HCT116 (cell line): ENCODE measurements at regions not wholly inside any gene's neighbourhood (a gene's known extent, or its start where the extent isn't known, plus 50 kb on each side); places are given as distances from the start of the nearest gene placed in this dataset.

Experiments used
- ATAC-seq: fragments of 200-7000 bp; cut with Tn5 transposase; 2 replicates; pipeline ENCODE4 v1.9.1; 2020; ENCODE audit warnings: mild to moderate bottlenecking, moderate library complexity
- BruUV-seq: library from RNA; stranded (reverse); fragments of 400-500 nt; replicated peaks from 2 replicates; lab custom pipeline; 2021; lab: Mats Ljungman, UMichigan
- CTCF ChIA-PET: fragments of 300-600 bp; sonication (Branson Sonifier 250); formaldehyde crosslinking; loops from one replicate; lab custom pipeline; 2021; ENCODE audit warnings: antibody characterized with exemption; lab: Charles Lee
- POLR2A ChIA-PET: fragments of 300-600, 350-600 bp; sonication (Branson Sonifier 250); formaldehyde crosslinking; loops from one replicate; lab custom pipeline; 2021; ENCODE audit warnings: antibody characterized with exemption; lab: Charles Lee
- RAD21 ChIA-PET, 2 experiments: fragments of 300-600 bp; sonication (Branson Sonifier 250); formaldehyde crosslinking; loops; one replicate each; lab custom pipeline; 2023; ENCODE audit warnings: low total read pairs in 2 of 2; ENCODE audit not compliant: uncharacterized antibody in 2 of 2, unreplicated experiment in 2 of 2, low non-redundant PET in 1 of 2; lab: Charles Lee
- DNase-seq: peaks from one replicate; pipeline ENCODE4 v3.0.0-alpha.2; 2010; ENCODE audit warnings: low read depth, low spot score
- H2AFZ ChIP-seq: fragments of 200-600 bp; shearing (Covaris generic), sonication (generic); 2 replicates; pipeline ENCODE4 v1.6.1; 2017; ENCODE audit warnings: low read depth, mixed run types, mixed read lengths, antibody characterized with exemption, low read length; ENCODE audit not compliant: poor library complexity, severe bottlenecking
- H3K27ac ChIP-seq: 2 replicates; pipeline ENCODE4 v1.5.1; 2012; ENCODE audit warnings: low read depth, low read length
- H3K27me3 ChIP-seq: fragments of 200-600 bp; sonication (generic); 2 replicates; pipeline ENCODE4 v1.6.1; 2016; ENCODE audit warnings: mixed run types, low read length, mixed read lengths; ENCODE audit not compliant: insufficient read depth
- H3K36me3 ChIP-seq, 2 experiments: fragments of 200-500 bp in 1 of 2; fragments of 200-600 bp in 1 of 2; sonication (Bioruptor generic) in 1 of 2; sonication (generic) in 1 of 2; 2 replicates each; pipeline versions ENCODE4 v1.5.1 to v1.6.1; 2014 to 2016; ENCODE audit warnings: low read length in 2 of 2, inconsistent platforms in 1 of 2, mixed read lengths in 1 of 2, mixed run types in 1 of 2; ENCODE audit not compliant: insufficient read depth in 2 of 2, control insufficient read depth in 1 of 2
- H3K4me1 ChIP-seq, 2 experiments: fragments of 200-600 bp in 1 of 2; sonication (generic) in 1 of 2; 2 replicates each; pipeline versions ENCODE4 v1.5.1 to v1.6.1; 2012 to 2017; ENCODE audit warnings: low read length in 2 of 2, inconsistent platforms in 1 of 2, mild to moderate bottlenecking in 1 of 2, mixed read lengths in 1 of 2, mixed run types in 1 of 2, moderate library complexity in 1 of 2; ENCODE audit not compliant: insufficient read depth in 2 of 2, control insufficient read depth in 1 of 2
- H3K4me2 ChIP-seq: fragments of 200-600 bp; sonication (generic); 2 replicates; pipeline ENCODE4 v1.6.1; 2017; ENCODE audit warnings: mixed run types, low read length, mixed read lengths
- H3K4me3 ChIP-seq, 2 experiments: fragments of 200-600 bp in 1 of 2; sonication (generic) in 1 of 2; replicated peaks in 1 of 2; 2 replicates each; pipeline ENCODE4 v1.5.1; 2011 to 2016; ENCODE audit warnings: low read length in 2 of 2, control low read depth in 1 of 2, low read depth in 1 of 2, mild to moderate bottlenecking in 1 of 2, mixed read lengths in 1 of 2, mixed run types in 1 of 2
- H3K79me2 ChIP-seq: fragments of 200-600 bp; sonication (generic); 2 replicates; pipeline ENCODE4 v1.6.1; 2017; ENCODE audit warnings: mild to moderate bottlenecking, mixed run types, low read length, moderate library complexity, mixed read lengths; ENCODE audit not compliant: insufficient read depth
- H3K9ac ChIP-seq: fragments of 200-600 bp; sonication (generic); 2 replicates; pipeline ENCODE4 v1.6.1; 2016; ENCODE audit warnings: low read length, mixed read lengths
- H3K9me2 ChIP-seq: fragments of 200-600 bp; sonication (generic), shearing (Covaris generic); 2 replicates; pipeline ENCODE4 v1.6.1; 2017; ENCODE audit warnings: mixed run types, mild to moderate bottlenecking, moderate library complexity; ENCODE audit not compliant: insufficient read depth
- H3K9me3 ChIP-seq, 2 experiments: fragments of 200-500 bp in 1 of 2; fragments of 200-600 bp in 1 of 2; sonication (Bioruptor generic) in 1 of 2; sonication (generic) in 1 of 2; 2 replicates each; pipeline ENCODE4 v1.6.1; 2014 to 2017; ENCODE audit warnings: low read length in 2 of 2, mixed read lengths in 2 of 2, inconsistent platforms in 1 of 2, low read depth in 1 of 2, mild to moderate bottlenecking in 1 of 2, mixed run types in 1 of 2, moderate library complexity in 1 of 2; ENCODE audit not compliant: control insufficient read depth in 1 of 2, insufficient read depth in 1 of 2
- H4K20me1 ChIP-seq: fragments of 200-600 bp; sonication (generic), shearing (Covaris generic); 2 replicates; pipeline ENCODE4 v1.6.1; 2017; ENCODE audit warnings: mixed run types, mild to moderate bottlenecking, moderate library complexity; ENCODE audit not compliant: insufficient read depth
- EGR1 ChIP-seq: IDR thresholded peaks from 2 replicates; pipeline ENCODE4 v1.6.1; 2012; ENCODE audit warnings: low read depth
- ELF1 ChIP-seq: IDR thresholded peaks from 2 replicates; pipeline ENCODE4 v1.6.1; 2012; ENCODE audit warnings: low read depth, borderline replicate concordance
- FOSL1 ChIP-seq: IDR thresholded peaks from 2 replicates; pipeline ENCODE4 v1.6.1; 2012; ENCODE audit warnings: low read depth
- JUND ChIP-seq: IDR thresholded peaks from 2 replicates; pipeline ENCODE4 v1.6.1; 2012
- POLR2A ChIP-seq: IDR thresholded peaks from 2 replicates; pipeline ENCODE4 v1.7.0; 2011; ENCODE audit warnings: borderline replicate concordance; ENCODE audit not compliant: insufficient read depth, insufficient read length; ENCODE audit errors: extremely low read depth
- RAD21 ChIP-seq: IDR thresholded peaks from 2 replicates; pipeline ENCODE4 v1.6.1; 2012; ENCODE audit warnings: low read depth, mild to moderate bottlenecking
- SP1 ChIP-seq: IDR thresholded peaks from 2 replicates; pipeline ENCODE4 v1.6.1; 2012; ENCODE audit warnings: low read depth
- SRF ChIP-seq: IDR thresholded peaks from 2 replicates; pipeline ENCODE4 v1.6.1; 2012; ENCODE audit warnings: low read depth
- intact Hi-C: fragments of 100-400 bp; cut with micrococcal nuclease; formaldehyde crosslinking; loops from 2 replicates; pipeline ENCODE4 v1.10.0; 2022
- TF ChIP-seq, protein P1 (sequence below), 3 experiments: fragments of 200-600 bp in 1 of 3; sonication (generic) in 1 of 3; IDR thresholded peaks in 2 of 3; conservative IDR thresholded peaks in 1 of 3; 2 replicates each; pipeline ENCODE4 v1.5.1; 2012 to 2017; ENCODE audit warnings: low read depth in 2 of 3, low read length in 2 of 3, antibody characterized with exemption in 1 of 3, borderline replicate concordance in 1 of 3, control low read depth in 1 of 3, mild to moderate bottlenecking in 1 of 3, mixed read lengths in 1 of 3, mixed run types in 1 of 3, moderate library complexity in 1 of 3; ENCODE audit not compliant: insufficient read depth in 1 of 3
- TF ChIP-seq, protein P2 (sequence below): IDR thresholded peaks from 2 replicates; pipeline ENCODE4 v1.6.1; 2012
- TF ChIP-seq, protein P3 (sequence below): IDR thresholded peaks from 2 replicates; pipeline ENCODE4 v1.6.1; 2012

DNA sequence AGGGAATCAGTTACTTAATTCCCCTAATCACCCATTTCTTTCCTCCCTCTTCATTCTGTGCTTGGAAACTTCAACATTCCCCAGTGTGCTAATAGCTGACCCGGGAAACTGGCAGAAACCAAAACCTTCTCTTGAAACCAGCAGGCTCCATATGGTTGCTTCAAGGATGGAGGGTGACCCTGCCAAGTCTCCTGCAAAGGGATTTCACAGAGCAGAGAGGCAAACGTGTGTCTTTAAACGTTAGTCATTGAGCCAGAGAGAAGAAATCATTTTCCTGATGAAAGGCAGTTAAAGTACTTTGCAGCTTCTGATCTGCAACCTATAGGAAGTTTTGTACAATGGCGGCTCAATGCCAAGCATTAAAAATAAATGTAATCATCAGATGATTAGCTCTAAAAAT, 220.9 kb downstream of the POU4F1 start:
- Histone ChIP-seq H4K20me1 (no peaks in the 10 kb centered on the region), H3K79me2 (no peaks in the 10 kb centered on the region), H3K36me3 (no peaks in the 10 kb centered on the region), H3K27ac (no peak overlapping the region), H3K9me2 (no peaks in the 10 kb centered on the region), H3K4me3 (no peak overlapping the region), H3K27me3 (no peaks in the 10 kb centered on the region), H3K4me2 (no peak overlapping the region), H3K9me3 (peaks cover 0 to 10% of the 10 kb centered on the region in 2 experiments; a peak in 2 of 4 replicates), H2AFZ (no peak overlapping the region), H3K4me1 (no peaks in the 10 kb centered on the region), H3K9ac (no peak overlapping the region)
- RAD21 ChIA-PET: no interaction called here
- ATAC-seq (no peak), DNase-seq (no peak)
- POLR2A ChIA-PET: no interaction called here
- intact Hi-C loops: no loop called here
- CTCF ChIA-PET: no interaction called here
- TF ChIP-seq JUND (no peak), EGR1 (no peak), SRF (no peak), SP1 (no peak), POLR2A (no peak), ELF1 (no peak), FOSL1 (no peak)
- TF ChIP-seq, protein P1, sequence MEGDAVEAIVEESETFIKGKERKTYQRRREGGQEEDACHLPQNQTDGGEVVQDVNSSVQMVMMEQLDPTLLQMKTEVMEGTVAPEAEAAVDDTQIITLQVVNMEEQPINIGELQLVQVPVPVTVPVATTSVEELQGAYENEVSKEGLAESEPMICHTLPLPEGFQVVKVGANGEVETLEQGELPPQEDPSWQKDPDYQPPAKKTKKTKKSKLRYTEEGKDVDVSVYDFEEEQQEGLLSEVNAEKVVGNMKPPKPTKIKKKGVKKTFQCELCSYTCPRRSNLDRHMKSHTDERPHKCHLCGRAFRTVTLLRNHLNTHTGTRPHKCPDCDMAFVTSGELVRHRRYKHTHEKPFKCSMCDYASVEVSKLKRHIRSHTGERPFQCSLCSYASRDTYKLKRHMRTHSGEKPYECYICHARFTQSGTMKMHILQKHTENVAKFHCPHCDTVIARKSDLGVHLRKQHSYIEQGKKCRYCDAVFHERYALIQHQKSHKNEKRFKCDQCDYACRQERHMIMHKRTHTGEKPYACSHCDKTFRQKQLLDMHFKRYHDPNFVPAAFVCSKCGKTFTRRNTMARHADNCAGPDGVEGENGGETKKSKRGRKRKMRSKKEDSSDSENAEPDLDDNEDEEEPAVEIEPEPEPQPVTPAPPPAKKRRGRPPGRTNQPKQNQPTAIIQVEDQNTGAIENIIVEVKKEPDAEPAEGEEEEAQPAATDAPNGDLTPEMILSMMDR (IDR thresholded peaks at IDR 0.05 in 2 of 3, conservative IDR thresholded peaks at IDR 0.05 in 1 of 3; ENCODE audit: borderline replicate concordance in 1 of 3, insufficient read depth in 1 of 3, low read depth in 2 of 3, low read length in 2 of 3): no peak
- TF ChIP-seq, protein P2, sequence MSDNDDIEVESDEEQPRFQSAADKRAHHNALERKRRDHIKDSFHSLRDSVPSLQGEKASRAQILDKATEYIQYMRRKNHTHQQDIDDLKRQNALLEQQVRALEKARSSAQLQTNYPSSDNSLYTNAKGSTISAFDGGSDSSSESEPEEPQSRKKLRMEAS: no peak
- TF ChIP-seq, protein P3, sequence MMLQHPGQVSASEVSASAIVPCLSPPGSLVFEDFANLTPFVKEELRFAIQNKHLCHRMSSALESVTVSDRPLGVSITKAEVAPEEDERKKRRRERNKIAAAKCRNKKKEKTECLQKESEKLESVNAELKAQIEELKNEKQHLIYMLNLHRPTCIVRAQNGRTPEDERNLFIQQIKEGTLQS: no peak
- no TSS peak for BruUV-seq

DNA sequence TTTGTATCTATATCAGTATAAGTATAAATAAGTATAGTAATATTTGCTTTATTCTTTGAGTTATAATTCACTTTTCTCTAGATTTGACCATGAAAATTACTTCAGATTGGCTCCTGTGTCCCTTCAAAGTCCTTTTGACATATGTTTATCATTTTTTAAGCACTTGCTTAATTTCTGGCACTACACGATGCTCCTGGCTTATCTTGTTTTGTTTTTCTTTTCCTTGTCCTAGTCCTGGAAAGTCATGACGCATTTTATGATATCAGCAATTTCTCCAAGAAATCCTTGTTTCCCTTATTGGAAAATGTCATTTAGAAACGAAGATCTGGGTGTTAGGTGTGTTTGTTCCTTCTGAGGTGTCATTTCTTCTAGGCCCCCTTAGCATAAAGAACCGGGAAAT, 226.5 kb downstream of the POU4F1 start:
- ChIA-PET RAD21 (no interaction called here), CTCF (no interaction called here)
- Histone ChIP-seq H3K4me1 (no peaks in the 10 kb centered on the region), H3K9ac (no peak overlapping the region), H2AFZ (no peak overlapping the region), H3K9me2 (no peaks in the 10 kb centered on the region), H3K36me3 (no peaks in the 10 kb centered on the region)
- no TSS peak for BruUV-seq
- ATAC-seq (no peak), DNase-seq (no peak)
- TF ChIP-seq RAD21: no peak
- TF ChIP-seq, all 23 proteins: peak for 0
- H4K20me1 ChIP-seq: no peaks in the 10 kb centered on the region
- no peak overlapping the region for H3K4me3 ChIP-seq
- intact Hi-C loops: no loop called here
- no peaks in the 10 kb centered on the region for H3K79me2 ChIP-seq
- H3K27me3 ChIP-seq: no peaks in the 10 kb centered on the region
- POLR2A ChIA-PET: no interaction called here
- H3K9me3 ChIP-seq: peaks cover 0 to 10% of the 10 kb centered on the region in 2 experiments; a peak in 1 of 4 replicates
- H3K4me2 ChIP-seq: no peak overlapping the region
- no peak overlapping the region for H3K27ac ChIP-seq
